GM12878 (cell line): ENCODE measurements at regions not wholly inside any gene's neighbourhood (a gene's known extent, or its start where the extent isn't known, plus 50 kb on each side); places are given as distances from the start of the nearest gene placed in this dataset.

Source experiments
- ATAC-seq: fragments of 200-7000 bp; cut with Tn5 transposase; 3 replicates; pipeline ENCODE4 v1.9.1; 2020; ENCODE audit warnings: mild to moderate bottlenecking, moderate library complexity
- BruUV-seq: library from RNA; stranded (reverse); fragments of 400-500 nt; replicated peaks from 2 replicates; lab custom pipeline; 2021; lab: Mats Ljungman, UMichigan
- CTCF ChIA-PET: fragments of 300-600 bp; sonication (Branson Sonifier 250); formaldehyde crosslinking; extraction: SDS; loops from one replicate; lab custom pipeline; 2021; ENCODE audit warnings: inconsistent platforms; lab: Yijun Ruan, JAX
- POLR2A ChIA-PET: fragments of 350-600 bp; formaldehyde crosslinking; extraction: SDS; loops from one replicate; lab custom pipeline; 2021; ENCODE audit warnings: inconsistent platforms; lab: Charles Lee
- RAD21 ChIA-PET: fragments of 300-600 bp; sonication (Branson Sonifier 250); formaldehyde crosslinking; loops from one replicate; lab custom pipeline; 2023; ENCODE audit warnings: antibody characterized with exemption; ENCODE audit not compliant: unreplicated experiment; lab: Charles Lee
- SMC1A ChIA-PET: fragments of 300-600 bp; sonication (Branson Sonifier 250); formaldehyde crosslinking; loops from one replicate; lab custom pipeline; 2023; ENCODE audit not compliant: unreplicated experiment, uncharacterized antibody; lab: Charles Lee
- DNase-seq: peaks from one replicate; pipeline ENCODE4 v3.0.0-alpha.2; 2011; ENCODE audit warnings: low read depth, low spot score
- FAIRE-seq: peaks from 3 replicates; lab custom pipeline; 2011; peaks lifted over from hg19 to GRCh38; lab: Jason Lieb, UNC
- H2AFZ ChIP-seq: 2 replicates; pipeline ENCODE4 v1.6.0; 2011; ENCODE audit warnings: low read depth, low read length, control low read depth; ENCODE audit not compliant: control insufficient read depth
- H3K27ac ChIP-seq: 2 replicates; pipeline ENCODE4 v1.5.1; 2011; ENCODE audit warnings: control low read depth; ENCODE audit not compliant: control insufficient read depth, insufficient read depth
- H3K27me3 ChIP-seq, 2 experiments: replicated peaks in 1 of 2; 2 replicates each; pipeline versions ENCODE4 v1.6.0 to v1.6.1; 2011; ENCODE audit warnings: low read length in 1 of 2; ENCODE audit not compliant: control insufficient read depth in 2 of 2, insufficient read depth in 2 of 2
- H3K36me3 ChIP-seq, 2 experiments: 2 replicates each; pipeline ENCODE4 v1.5.1; 2011; ENCODE audit warnings: low read length in 1 of 2; ENCODE audit not compliant: control insufficient read depth in 2 of 2, insufficient read depth in 2 of 2
- H3K4me1 ChIP-seq: 2 replicates; pipeline ENCODE4 v1.6.1; 2011; ENCODE audit warnings: mild to moderate bottlenecking, low read length, moderate library complexity, mixed read lengths; ENCODE audit not compliant: control insufficient read depth, insufficient read depth
- H3K4me2 ChIP-seq: 2 replicates; pipeline ENCODE4 v1.6.0; 2011; ENCODE audit warnings: control low read depth; ENCODE audit not compliant: control insufficient read depth, insufficient read depth
- H3K4me3 ChIP-seq: fragments of 200-600 bp; sonication (generic); 2 replicates; pipeline ENCODE4 v1.5.1; 2016
- H3K79me2 ChIP-seq: 2 replicates; pipeline ENCODE4 v1.6.0; 2011; ENCODE audit warnings: low read length; ENCODE audit not compliant: control insufficient read depth, insufficient read depth
- H3K9ac ChIP-seq: 2 replicates; pipeline ENCODE4 v1.8.0; 2011; ENCODE audit warnings: low read length, control low read depth, mixed read lengths; ENCODE audit not compliant: control insufficient read depth, insufficient read depth
- H3K9me3 ChIP-seq: replicated peaks from 3 replicates; pipeline ENCODE4 v1.5.1; 2011; ENCODE audit warnings: mild to moderate bottlenecking, low read length; ENCODE audit not compliant: control insufficient read depth, insufficient read depth
- H4K20me1 ChIP-seq: 2 replicates; pipeline ENCODE4 v1.6.0; 2011; ENCODE audit not compliant: control insufficient read depth, insufficient read depth
- BHLHE40 ChIP-seq, 2 experiments: fragments of 450-650 bp in 1 of 2; IDR thresholded peaks; 2 replicates each; pipeline ENCODE4 v1.6.1; 2011 to 2017; ENCODE audit warnings: low read depth in 2 of 2, borderline replicate concordance in 1 of 2, improper control_type of control experiment in 1 of 2, low read length in 1 of 2, mild to moderate bottlenecking in 1 of 2
- CREB1 ChIP-seq: IDR thresholded peaks from 2 replicates; pipeline ENCODE4 v1.6.1; 2012; ENCODE audit warnings: low read depth, mild to moderate bottlenecking, inconsistent platforms
- GABPA ChIP-seq: IDR thresholded peaks from 2 replicates; pipeline ENCODE4 v1.6.1; 2014; ENCODE audit warnings: antibody characterized with exemption, low read depth, mild to moderate bottlenecking, inconsistent platforms
- NR2F1 ChIP-seq: fragments of 450-650 bp; conservative IDR thresholded peaks from 2 replicates; pipeline ENCODE4 v1.6.1; 2017; ENCODE audit warnings: mild to moderate bottlenecking
- POLR2AphosphoS5 ChIP-seq: IDR thresholded peaks from 2 replicates; pipeline ENCODE4 v1.6.1; 2011; ENCODE audit warnings: mild to moderate bottlenecking, low read length, inconsistent platforms
- SMAD5 ChIP-seq: IDR thresholded peaks from 2 replicates; pipeline ENCODE4 v1.6.1; 2016; ENCODE audit warnings: antibody characterized with exemption, low read depth
- ZNF687 ChIP-seq: fragments of 450-650 bp; IDR thresholded peaks from 2 replicates; pipeline ENCODE4 v1.6.1; 2017; ENCODE audit warnings: mild to moderate bottlenecking, moderate library complexity
- WGBS: methylation state at CpG from one replicate; pipeline ENCODE4 v1.1.6; 2016; ENCODE audit warnings: low lambda C conversion rate; ENCODE audit not compliant: insufficient replicate concordance, insufficient coverage; ENCODE audit errors: missing lambda C conversion rate; 5-methylcytosine and 5-hydroxymethylcytosine counted together
- in situ Hi-C: fragments of 300-500 bp; cut with MboI; formaldehyde crosslinking; loops from 9 replicates; pipeline ENCODE4 v1.14.3; 2018; ENCODE audit warnings: mixed read lengths
- intact Hi-C: fragments of 100-400 bp; cut with micrococcal nuclease; formaldehyde crosslinking; loops from one replicate; pipeline ENCODE4 v1.14.2; 2022; ENCODE audit not compliant: unreplicated experiment
- TF ChIP-seq, protein P1 (sequence below): fragments of 450-650 bp; IDR thresholded peaks from 2 replicates; pipeline ENCODE4 v1.6.1; 2018; ENCODE audit warnings: borderline replicate concordance, mild to moderate bottlenecking; ENCODE audit not compliant: partially characterized antibody
- TF ChIP-seq, protein P2 (sequence below): IDR thresholded peaks from 2 replicates; pipeline ENCODE4 v1.6.1; 2012; ENCODE audit warnings: low read length, inconsistent platforms

- no peaks in the 10 kb centered on the region for H3K36me3 ChIP-seq
- H3K27me3 ChIP-seq = no peaks in the 10 kb centered on the region; a peak in 1 of 4 replicates
- no peaks in the 10 kb centered on the region for H3K4me1 ChIP-seq
- POLR2A ChIA-PET = no interaction called here
- intact Hi-C loops = no loop called here
- no TSS peak for BruUV-seq
- H3K9ac ChIP-seq = no peak overlapping the region
- CTCF ChIA-PET = no interaction called here
- 63% methylated on average over 10 of the region's 10 CpGs for WGBS
- H3K79me2 ChIP-seq = no peaks in the 10 kb centered on the region
- FAIRE-seq (no peak), ATAC-seq (no peak), DNase-seq (no peak)
- H2AFZ ChIP-seq = no peak overlapping the region
- no peaks in the 10 kb centered on the region; the same call in 2 of the 3 replicates for H3K9me3 ChIP-seq
- in situ Hi-C loops = no loop called here
- no peak overlapping the region for H3K4me2 ChIP-seq
- SMC1A ChIA-PET = no interaction called here
- H3K27ac ChIP-seq = no peak overlapping the region
- RAD21 ChIA-PET = no interaction called here
- H3K4me3 ChIP-seq = no peak overlapping the region
- TF ChIP-seq, protein P1, sequence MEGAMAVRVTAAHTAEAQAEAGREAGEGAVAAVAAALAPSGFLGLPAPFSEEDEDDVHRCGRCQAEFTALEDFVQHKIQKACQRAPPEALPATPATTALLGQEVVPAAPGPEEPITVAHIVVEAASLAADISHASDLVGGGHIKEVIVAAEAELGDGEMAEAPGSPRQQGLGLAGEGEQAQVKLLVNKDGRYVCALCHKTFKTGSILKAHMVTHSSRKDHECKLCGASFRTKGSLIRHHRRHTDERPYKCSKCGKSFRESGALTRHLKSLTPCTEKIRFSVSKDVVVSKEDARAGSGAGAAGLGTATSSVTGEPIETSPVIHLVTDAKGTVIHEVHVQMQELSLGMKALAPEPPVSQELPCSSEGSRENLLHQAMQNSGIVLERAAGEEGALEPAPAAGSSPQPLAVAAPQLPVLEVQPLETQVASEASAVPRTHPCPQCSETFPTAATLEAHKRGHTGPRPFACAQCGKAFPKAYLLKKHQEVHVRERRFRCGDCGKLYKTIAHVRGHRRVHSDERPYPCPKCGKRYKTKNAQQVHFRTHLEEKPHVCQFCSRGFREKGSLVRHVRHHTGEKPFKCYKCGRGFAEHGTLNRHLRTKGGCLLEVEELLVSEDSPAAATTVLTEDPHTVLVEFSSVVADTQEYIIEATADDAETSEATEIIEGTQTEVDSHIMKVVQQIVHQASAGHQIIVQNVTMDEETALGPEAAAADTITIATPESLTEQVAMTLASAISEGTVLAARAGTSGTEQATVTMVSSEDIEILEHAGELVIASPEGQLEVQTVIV = no peak
- TF ChIP-seq CREB1 (no peak), SMAD5 (no peak)
- H4K20me1 ChIP-seq = no peaks in the 10 kb centered on the region
Observed at GRCh38 chr20:24895898-24896658, 53.0 kb upstream of the CST7 start.

DNA sequence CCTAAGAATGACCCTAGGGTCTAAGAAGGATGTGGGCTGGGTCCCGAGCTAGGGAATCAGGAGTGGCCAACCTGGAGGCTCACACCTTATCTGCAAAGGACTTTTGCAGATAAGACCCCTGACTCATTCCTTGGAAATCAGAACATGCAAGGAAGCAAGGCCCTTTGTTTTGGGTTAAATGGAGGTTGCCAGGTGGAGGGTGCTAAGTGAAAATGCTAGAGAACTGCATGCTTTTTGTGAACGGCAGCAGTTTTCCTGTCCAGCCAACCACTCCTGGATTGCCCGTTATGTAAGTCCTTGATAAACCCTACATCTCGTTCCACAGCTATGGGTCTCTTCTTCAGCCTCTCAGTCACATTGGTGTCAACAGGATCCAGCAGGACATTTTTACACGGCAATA is 52.1 kb upstream of the CST7 start:
- FAIRE-seq (no peak), DNase-seq (no peak), ATAC-seq (no peak)
- POLR2A ChIA-PET = no interaction called here
- H2AFZ ChIP-seq = no peak overlapping the region
- no peaks in the 10 kb centered on the region for H3K36me3 ChIP-seq
- SMC1A ChIA-PET = no interaction called here
- no peak overlapping the region for H3K9ac ChIP-seq
- H4K20me1 ChIP-seq = no peaks in the 10 kb centered on the region
- no peak overlapping the region for H3K27ac ChIP-seq
- in situ Hi-C loops (no loop called here), intact Hi-C loops (no loop called here)
- 37% methylated on average over 5 of the region's 5 CpGs for WGBS
- H3K4me1 ChIP-seq = no peaks in the 10 kb centered on the region
- H3K9me3 ChIP-seq = no peaks in the 10 kb centered on the region; the same call in 2 of the 3 replicates
- H3K79me2 ChIP-seq = no peaks in the 10 kb centered on the region
- no TSS peak for BruUV-seq
- H3K27me3 ChIP-seq = no peaks in the 10 kb centered on the region; a peak in 1 of 4 replicates
- CTCF ChIA-PET = no interaction called here
- H3K4me3 ChIP-seq = no peak overlapping the region
- no peak overlapping the region for H3K4me2 ChIP-seq
- RAD21 ChIA-PET = no interaction called here
- TF ChIP-seq ZNF687 = no peak
- TF ChIP-seq, protein P2, sequence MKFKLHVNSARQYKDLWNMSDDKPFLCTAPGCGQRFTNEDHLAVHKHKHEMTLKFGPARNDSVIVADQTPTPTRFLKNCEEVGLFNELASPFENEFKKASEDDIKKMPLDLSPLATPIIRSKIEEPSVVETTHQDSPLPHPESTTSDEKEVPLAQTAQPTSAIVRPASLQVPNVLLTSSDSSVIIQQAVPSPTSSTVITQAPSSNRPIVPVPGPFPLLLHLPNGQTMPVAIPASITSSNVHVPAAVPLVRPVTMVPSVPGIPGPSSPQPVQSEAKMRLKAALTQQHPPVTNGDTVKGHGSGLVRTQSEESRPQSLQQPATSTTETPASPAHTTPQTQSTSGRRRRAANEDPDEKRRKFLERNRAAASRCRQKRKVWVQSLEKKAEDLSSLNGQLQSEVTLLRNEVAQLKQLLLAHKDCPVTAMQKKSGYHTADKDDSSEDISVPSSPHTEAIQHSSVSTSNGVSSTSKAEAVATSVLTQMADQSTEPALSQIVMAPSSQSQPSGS = no peak
- no peak for TF ChIP-seq BHLHE40 (IDR thresholded peaks at IDR 0.05; ENCODE audit: borderline replicate concordance in 1 of 2, low read depth in 2 of 2, low read length in 1 of 2)
- no peak for TF ChIP-seq GABPA
- TF ChIP-seq NR2F1 = no peak
- no peak for TF ChIP-seq POLR2AphosphoS5
